Stimulated activated CD4-positive, alpha-beta T cell treated with anti-CD3 and anti-CD28 coated beads, Interleukin-4, amount 100 ng/mL, for 24 hours (primary cell): ENCODE measurements at regions not wholly inside any gene's neighbourhood (a gene's known extent, or its start where the extent isn't known, plus 50 kb on each side); places are given as distances from the start of the nearest gene placed in this dataset.

Experiments
- DNase-seq: peaks from one replicate; pipeline ENCODE4 v3.0.0-alpha.2; 2020

DNA sequence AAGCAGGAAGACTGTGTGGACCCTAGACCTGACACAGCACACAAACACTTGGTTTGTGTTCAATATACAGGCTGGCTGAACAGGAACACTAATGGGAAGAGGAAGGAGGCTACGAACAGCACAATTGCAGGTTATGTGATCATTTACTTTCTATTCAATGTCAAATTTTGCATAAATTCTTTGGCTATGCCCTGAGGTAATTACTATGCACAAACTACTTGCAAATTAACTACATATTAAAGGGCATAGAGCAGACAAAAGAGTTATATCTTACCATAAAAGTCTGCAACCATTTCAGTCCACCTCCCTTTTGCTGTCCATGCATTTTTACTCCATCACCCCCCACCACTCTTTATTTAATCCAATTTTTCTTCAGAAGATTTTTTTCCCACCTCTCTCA lies 291.2 kb upstream of the TMTC1 start:
- DNase-seq = no peak

DNA sequence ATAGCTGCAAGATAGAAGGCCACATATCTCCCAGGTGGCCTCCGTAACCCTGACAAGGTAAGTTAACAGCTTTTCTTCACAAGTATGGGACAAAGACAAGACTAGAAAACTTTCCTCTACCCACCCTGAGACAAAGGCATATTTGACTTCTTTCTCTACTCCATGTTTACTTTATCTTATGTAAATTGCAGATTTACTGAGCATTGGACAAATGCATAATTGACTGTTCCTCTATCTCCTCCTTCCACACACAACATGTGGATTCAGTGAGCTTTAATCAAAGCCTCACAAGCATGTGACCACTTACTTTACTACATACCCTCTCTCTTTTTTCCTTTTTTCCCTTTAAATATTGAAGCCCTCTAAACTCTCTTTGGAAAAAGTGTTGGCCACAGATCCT lies 289.1 kb upstream of the TMTC1 start:
- DNase-seq = no peak

DNA sequence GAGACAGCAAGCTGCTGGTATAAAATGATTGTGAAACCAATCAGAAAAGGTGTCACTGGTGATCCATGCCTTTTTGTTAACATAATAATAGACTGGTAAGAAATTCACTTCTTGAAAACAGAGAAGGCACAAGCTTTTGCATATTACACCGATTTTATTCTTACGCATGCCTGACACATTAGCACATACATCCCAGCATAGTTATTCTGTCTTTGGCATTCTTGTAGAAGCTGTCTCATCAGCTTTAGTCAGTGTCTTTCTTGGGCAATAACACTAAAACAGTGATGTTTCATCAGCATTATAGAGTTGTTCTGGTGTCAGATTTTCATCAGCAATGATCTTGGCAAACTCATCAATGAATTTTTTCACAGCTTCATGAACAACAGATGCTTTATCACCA lies 283.4 kb upstream of the TMTC1 start:
- no peak for DNase-seq

DNA sequence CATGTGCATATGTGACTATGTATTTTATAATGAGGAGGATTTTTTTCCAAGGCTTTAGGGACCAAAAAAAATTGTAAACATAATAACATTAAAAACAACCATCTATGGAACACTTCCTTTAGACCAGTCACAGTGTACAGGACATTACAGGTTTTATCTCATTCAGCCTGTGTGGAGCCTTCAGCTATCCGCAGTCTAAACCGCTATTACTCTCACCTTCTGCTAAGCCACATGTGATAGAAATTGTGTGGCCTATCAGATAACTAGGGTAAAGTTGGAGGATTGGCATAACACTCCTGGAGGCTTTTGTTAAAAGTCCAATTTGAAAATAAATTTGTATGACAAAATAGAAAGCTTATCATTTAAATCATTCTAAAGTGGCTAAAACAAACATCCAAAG lies 281.2 kb upstream of the TMTC1 start:
- DNase-seq = no peak

DNA sequence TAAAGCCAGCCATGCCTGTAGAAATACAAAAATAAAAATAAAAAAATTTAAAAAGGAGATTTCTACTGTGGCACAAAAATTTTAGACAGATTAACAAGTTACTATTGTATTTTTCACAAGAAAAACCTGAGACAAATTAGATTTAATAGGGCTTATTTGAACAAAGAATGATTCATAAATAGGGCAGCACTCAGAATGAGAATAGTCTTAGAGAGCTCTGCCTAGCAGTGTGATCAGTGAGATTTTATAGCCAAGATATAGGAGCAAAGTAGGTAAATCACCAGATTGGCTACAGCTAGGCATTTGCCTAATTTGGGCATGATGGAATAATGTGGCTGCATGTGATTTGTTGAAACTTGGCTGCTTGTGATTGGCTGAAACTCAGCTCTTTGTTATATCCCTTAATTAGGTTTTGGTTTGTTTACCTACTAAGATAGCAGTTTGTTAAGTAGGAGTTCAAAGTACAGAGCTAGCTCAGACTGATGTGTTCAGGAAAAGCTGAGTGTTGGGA lies 279.7 kb upstream of the TMTC1 start:
- no peak for DNase-seq

DNA sequence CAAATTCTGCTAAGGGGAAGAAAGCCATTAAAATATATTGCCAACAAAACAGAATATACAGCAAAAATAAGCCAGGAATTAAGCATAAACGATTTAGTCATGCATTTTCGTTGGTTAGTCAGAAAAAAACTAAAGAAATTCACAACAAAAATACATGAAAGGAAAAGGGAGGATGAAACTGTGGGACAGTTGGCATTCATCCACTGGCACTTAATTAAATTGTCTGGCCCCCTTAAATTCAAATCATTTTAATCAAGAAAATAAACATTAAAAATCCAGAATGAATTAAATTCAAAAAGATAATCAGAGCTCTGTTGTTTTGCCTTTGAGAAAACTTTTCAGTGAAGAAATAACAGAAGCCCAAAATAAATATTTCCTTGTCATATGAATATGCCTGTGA lies 264.6 kb upstream of the TMTC1 start:
- no peak for DNase-seq

DNA sequence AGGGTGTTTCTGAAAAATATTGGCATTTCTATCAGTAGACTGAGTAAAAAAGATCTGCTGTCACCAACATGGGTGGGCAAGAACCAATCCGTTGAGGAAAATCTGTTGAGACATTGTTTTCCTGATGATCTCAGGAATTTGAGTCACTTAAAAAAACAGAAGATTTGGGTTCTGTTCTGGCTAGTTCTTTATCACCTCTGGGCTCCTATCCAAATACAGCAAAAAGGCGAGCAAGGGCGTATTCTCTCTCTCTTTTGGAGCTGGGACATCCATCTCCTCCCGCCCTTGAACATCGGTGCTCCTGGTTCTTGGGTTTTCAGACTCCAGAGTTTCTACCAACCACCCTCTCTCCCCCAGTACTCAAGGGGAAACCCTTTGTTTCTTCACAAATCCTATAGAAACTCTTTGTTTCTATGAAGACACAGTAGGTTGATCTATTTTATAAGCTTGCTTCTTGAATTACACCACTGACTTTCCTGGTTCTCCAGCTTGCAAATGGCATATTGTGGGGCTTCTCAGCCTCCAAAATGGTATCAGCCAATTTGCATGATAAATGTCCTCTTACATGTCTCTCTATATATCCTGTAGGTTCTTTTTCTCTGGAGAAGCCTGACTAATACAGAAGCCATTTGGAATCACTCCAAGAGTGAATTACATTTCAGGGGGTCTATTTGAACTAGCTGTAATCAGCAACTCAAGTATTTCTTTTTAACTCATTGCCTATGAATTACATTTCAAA lies 263.9 kb upstream of the TMTC1 start:
- no peak for DNase-seq

DNA sequence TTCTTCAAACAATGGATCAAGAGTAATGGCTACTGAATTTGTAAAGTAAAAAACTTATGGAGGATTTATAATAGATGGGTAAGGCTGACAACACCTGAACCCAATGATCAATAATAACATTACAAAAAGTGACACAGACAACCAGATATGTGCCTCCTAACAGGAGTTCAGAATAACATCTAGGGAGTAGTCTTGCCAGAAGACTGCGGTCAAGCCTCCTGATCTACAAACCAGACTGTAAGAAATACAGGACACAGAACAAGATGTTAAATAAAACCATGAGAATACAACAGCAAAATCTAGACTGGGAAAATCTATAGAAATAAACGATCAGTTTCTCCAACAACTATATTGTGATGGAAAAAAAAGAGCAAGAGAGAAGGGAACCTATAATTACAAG lies 262.6 kb upstream of the TMTC1 start:
- no peak for DNase-seq

DNA sequence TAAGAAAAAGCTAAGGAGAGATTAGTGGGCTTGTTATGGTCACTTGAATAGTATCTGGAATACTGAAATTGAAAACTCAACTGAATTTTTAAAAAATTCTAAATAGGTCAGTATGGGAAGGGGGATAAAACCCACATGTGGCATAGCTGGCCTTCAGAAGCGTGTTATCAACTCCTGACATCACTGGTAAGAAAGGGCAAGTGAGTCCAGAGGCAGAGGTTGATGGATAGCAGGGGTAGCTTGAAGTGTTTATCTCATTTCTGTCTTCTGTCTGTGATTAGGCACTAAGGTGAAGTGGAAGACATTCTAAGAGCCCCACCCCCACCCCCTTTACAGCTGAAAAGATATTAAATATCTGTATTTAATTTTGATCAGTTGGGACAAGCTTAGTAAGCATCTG lies 261.4 kb upstream of the TMTC1 start:
- no peak for DNase-seq

DNA sequence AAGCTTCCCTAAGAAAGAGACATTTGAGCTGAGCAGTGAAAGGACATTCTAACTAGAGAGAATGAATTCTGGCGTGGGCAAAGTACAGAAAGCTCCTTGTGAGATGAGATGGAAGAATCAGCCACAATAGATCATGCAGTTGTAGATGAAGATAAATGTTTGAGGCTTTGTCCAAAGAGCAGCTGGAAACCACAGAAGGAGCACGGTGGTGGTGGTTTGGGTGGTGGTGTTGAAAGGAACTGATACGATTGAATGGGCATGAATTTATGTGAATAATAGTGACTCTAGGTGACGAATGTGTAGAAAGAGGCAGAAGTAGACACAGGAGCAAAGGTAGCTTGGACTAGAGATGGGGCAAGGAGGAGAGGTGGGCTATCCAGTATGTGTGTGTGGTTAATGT lies 260.5 kb upstream of the TMTC1 start:
- no peak for DNase-seq

DNA sequence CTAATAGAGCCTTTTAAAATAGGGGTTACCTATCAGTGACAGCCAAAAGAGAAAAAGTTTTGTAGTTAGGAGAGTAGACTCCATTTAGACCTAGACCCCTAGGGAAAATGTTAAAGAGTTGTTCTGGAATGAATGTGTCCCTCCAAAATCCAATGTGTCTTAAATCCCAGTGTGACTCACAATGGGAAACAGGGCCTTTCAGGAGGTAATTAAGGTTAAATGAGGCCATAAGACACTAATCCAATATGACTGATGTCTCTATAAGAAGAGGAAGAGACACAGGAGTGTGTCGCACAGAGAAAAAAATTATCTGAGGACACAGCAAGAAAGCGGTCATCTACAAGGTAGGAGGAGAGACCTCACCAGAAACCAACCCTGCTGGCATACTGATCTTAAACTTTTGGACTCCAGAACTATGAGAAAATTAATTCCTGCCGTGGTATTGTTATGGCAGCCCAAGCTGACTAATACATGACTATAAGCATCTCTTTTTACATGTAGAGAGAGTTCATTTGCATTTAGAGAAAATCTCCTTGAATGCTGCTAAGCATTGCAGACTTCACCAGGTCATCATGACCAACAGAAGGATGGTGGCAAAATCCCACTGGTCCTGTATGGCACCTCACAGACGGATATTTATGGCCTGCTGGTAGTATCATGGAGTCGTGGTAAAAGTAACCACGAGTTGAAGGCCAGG lies 259.6 kb upstream of the TMTC1 start:
- no peak for DNase-seq

DNA sequence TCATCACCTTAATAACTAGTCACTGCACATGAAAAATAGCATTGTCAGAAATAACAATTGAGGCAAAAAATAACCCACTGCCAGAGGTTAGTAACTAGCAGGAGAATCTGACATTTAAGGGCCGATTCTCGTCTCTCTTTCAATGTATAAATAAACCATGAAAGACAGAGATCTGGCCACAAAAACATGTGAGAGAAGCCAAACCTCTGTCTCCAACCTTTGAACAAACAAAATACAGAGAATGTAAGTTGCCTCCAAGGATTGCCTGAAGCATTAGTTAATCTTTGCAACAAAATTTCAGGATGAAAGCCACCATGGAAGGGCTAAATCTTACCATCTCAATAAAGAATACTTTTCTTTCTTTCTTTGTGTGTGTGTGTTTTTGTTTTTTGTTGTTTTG lies 257.4 kb upstream of the TMTC1 start:
- no peak for DNase-seq

DNA sequence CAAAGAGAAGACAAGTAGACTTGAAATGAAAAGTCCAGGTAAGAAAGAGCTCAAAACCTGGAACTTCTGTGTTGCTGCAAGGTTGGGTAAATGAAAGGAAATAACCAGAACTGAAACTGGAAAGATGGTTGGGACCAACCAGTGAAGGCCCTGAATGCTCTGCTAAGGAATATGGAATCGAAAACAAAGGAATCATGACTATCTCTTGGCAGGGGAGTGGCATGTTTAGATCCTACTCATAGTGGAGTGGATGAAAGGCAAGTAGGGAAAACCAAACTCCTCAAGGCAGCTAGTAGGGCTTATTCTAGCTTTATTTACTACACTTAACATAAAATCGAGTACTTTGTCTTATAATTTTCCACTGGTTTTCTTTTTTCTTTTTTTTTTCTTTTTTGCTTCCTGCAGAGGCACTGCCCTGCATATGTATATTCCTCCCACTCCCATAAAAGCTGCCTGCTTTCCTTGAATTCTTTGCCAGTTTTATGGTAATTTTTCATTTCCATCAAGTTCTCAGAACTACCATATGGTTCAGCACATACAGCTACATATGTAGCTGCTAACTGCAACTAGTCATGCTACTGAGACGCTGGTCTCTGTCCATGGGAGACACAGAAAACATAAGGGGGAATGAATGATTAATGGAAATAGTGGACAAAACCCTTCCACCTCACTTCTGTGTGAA lies 247.1 kb upstream of the TMTC1 start:
- DNase-seq = no peak

DNA sequence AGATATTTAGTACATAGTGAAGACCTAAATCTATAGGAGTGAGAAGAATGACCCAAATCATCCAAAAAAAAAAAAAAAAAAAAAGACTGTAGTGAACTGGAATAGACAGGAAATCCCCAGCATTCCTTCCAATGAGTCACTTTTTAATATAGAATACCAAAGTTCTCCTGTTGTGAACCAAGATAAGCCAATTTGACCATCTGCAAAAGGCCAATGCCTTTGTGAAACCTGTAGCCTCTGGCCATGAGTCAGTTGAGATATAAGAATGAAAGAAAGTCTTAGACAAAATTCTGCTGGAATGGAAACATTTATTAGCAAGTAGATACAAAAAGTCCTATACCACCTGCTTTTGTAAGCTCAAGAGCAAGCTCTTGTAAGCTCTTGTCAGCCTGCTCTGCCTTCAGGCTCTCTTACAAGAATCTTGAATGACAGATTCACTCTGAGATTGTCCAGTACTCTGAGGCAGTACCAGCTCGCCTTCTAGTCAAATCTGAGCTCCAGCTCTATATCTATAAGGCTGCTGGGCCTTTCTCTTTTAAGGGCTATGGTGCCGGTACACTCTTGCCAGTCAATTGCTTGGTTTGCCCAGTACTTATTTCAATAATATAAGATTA lies 243.0 kb upstream of the TMTC1 start:
- DNase-seq = no peak

DNA sequence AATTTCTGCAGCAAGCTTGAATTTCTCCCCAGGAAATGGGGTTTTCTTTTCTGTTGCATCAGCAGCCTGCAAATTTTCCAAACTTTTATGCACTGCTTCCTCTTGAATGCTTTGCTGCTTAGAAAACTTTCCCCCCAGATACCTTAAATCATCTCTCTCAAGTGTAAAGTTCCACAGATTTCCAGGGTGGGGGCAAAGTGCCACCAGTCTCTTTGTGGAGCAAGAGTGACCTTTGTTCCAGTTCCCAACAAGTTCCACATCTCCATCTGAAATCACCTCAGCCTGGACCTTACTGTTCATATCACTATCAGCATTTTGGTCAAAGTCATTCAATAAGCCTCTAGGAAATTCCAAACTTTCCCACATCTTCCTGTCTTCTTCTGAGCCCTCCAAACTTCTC lies 241.6 kb upstream of the TMTC1 start:
- no peak for DNase-seq

DNA sequence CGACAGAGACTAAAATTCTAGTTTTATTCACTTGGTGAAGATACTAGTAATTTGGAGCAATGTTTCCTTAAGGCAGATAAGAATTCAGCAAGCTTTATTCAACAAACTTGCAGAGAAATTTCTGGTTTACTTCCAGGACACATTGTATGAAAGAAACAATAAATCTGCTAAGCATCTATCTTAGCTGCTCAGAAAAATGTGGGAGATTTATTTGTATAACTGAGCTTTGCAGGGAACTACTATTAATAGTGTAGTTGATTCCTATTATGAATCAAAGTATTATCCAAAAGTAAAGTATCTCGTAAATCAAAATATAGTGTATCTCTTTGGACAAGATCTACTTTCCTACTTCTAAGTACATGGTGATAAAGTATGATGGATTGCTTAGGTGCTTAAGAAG lies 239.4 kb upstream of the TMTC1 start:
- DNase-seq = no peak

DNA sequence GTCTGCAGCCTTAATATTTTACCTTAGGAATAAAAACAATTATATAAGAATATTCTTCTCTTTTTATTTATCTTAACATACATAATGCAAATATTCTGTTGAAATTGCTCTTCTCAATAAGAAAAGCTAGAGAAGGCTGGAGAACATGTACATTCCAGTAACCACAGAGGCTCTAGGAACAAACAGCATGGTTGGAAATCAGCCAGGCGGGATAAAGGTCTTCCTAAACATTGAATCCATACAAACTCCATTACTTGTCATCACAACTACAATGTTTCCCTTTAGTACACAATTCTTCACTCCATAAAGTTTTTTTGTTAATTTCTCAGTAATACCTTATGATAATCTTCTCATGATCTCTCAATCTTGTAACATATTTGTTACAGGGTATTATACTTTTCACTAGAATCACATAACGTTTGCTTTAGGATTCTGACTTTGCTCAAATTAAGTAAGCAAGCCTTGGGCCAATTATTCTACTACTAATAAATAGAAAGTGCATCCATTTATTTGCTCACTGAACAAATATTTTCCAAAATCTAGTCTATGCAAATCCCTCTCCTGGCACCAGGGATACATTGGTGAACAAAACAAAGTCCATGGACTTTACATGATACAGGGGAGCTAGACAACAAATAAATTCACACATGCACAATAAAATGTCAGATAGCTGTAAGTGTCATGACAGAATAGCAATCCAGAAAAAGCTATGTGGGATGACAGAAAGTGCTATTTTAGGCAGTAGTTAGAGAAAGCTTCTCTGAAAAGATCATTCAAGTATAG lies 237.5 kb upstream of the TMTC1 start:
- no peak for DNase-seq

DNA sequence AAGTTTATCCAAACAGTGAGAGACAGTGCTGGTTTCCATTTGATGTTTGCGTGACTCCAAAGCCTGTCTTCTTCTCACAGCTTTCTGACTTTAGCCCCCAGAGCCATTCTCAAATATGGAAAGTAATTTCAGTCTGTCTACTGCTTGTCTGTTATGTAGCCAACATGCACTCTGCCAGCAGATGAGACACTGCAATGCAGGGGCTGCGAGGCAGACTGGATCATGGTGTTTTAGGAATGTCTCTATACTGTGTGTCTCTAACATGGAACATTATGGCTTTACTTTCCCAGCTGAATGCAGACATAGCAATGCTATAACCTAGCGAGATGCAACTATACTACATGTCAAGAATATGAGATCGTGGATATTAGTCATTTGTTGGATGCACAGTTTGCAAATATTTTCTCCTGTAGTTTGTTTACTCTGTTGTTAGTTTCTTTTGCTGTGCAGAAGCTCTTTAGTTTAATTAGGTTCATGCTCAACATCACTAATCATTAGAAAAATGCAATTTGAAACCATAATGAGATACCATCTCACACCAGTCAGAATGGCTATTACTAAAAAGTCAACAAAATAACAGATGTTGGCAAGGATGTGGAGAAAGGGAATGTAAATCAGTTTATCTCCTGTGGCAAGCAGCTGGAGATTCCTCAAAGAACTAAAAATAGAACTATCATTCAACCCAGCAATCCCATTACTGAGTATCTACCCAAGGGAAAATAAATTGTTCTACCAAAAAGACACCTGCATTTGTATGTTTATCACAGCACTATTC lies 235.8 kb upstream of the TMTC1 start:
- DNase-seq = no peak

DNA sequence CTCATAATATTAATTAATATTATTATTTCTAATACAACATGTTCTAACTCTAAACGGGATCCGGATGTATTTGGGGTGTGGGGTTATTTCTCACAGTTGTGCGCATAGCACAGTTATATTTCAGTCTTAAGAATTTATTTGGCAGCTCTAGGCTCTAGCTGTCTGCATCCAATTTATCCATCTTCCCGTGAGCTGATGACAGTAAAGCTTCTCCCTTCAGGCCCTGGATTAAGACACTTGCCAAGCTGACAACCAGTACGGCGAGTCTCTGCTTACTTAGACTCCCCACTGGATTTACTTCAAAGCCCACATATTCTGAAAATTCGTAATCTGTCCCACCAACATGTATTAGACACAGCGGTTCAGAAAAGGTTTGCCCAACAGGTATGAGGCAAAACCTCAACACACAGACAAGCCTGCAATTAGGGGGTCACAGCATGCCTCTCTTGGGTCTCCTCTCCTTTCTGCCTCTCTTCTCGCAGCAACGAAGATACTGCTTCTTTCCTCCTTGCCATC lies 232.9 kb upstream of the TMTC1 start:
- no peak for DNase-seq

DNA sequence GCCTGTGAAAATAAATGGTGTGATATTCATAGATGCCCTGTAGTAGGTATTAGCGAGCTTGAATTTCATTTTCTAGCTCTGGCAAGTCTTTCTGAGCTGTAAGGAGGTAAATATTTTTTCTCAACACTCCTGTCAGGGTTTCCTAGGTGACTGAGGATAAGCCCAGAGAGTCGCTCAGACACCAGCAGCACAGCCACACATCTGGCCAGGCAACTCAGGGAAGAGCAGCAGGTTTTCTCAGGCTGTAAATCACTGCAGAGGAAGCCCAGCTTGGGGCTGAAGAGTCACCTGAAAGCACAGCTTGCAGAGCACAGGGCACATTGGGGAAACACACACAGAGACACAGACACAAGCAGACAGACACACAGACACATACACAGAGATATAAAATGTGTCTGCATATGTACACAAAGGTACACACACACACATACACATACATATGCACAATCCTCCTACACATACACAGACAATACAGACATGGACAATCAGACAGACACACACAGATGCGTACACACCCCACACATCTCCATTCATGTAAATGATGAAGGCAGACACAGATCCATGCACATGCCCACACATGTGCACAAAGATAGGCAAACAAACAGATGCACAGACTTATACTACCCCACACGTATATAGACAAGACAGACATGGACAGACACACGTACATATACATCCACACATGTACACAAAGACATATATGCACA lies 232.0 kb upstream of the TMTC1 start:
- no peak for DNase-seq

DNA sequence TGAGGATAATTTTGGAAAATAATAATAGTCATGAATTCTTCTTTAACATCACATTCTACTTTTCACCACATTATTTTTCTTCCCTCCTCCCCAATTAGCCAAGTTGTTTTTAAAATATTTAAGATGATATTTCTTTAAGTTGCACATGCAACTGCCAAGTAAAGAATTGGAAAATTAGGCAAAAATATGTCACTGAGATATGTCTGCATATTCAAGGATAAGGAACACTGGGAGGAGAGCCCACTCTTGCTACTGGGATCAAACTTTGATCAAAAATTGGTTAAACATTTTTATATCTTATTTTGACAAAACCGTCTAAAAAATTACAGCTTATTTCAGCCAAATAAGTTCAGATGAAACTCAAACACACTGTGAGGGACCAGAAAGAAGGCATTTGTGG lies 231.2 kb upstream of the TMTC1 start:
- no peak for DNase-seq
